Epithelial cell of esophagus (primary cell): ENCODE measurements at regions not wholly inside any gene's neighbourhood (a gene's known extent, or its start where the extent isn't known, plus 50 kb on each side); places are given as distances from the start of the nearest gene placed in this dataset.
A peak's percentile ranks its signal among the peaks of the same experiment; 100 is the strongest.

Experiments used
- DNase-seq: peaks from one replicate; pipeline ENCODE4 v3.0.0; 2010; ENCODE audit warnings: low read depth
- H3K4me3 ChIP-seq: 2 replicates; pipeline ENCODE4 v1.5.1; 2011; ENCODE audit warnings: mild to moderate bottlenecking, low read length, control low read depth
- TF ChIP-seq, protein P1 (sequence below): IDR thresholded peaks from 2 replicates; pipeline ENCODE4 v1.5.1; 2011; ENCODE audit warnings: low read depth, mild to moderate bottlenecking, low read length, control low read depth, inconsistent platforms; ENCODE audit not compliant: insufficient read depth; ENCODE audit errors: missing control alignments

DNA sequence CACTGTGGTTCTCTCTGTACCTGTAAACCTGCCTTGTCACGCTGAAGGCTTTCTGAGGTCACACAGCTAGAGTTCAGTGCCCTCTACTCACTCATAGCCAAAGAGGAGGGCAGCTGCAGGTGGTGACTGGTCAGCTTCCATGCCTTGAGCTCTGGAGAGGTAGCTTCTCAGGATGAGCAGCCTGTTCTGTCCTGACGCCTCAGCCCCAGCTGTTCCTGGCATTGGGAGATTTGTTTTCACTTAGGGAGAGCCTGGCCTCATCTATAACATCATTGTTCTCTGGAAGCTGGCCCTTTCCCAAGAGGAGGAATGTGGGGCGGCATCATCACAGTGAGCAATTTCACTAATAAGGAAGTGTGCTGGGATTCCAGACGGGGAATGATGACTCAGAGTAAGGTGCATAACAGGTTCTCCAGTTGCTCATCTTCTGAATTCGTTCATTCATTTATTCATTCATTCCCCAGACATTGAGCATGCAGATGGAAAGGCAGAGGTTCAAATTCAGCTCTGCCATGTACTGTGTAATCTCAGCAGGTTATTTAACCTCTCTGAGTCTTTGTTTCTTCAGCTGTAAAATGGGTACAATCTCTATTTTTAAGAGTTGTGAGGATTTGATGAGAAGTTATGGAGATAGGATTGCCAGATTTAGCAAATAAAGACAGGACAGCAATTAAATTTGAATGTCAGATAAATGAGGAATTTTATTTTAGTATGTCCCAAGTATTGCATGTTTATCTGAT lies 255.8 kb upstream of the CRY1 start:
- no peak overlapping the region for H3K4me3 ChIP-seq
- DNase-seq: peak; percentile 99
- TF ChIP-seq, protein P1, sequence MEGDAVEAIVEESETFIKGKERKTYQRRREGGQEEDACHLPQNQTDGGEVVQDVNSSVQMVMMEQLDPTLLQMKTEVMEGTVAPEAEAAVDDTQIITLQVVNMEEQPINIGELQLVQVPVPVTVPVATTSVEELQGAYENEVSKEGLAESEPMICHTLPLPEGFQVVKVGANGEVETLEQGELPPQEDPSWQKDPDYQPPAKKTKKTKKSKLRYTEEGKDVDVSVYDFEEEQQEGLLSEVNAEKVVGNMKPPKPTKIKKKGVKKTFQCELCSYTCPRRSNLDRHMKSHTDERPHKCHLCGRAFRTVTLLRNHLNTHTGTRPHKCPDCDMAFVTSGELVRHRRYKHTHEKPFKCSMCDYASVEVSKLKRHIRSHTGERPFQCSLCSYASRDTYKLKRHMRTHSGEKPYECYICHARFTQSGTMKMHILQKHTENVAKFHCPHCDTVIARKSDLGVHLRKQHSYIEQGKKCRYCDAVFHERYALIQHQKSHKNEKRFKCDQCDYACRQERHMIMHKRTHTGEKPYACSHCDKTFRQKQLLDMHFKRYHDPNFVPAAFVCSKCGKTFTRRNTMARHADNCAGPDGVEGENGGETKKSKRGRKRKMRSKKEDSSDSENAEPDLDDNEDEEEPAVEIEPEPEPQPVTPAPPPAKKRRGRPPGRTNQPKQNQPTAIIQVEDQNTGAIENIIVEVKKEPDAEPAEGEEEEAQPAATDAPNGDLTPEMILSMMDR: no peak

DNA sequence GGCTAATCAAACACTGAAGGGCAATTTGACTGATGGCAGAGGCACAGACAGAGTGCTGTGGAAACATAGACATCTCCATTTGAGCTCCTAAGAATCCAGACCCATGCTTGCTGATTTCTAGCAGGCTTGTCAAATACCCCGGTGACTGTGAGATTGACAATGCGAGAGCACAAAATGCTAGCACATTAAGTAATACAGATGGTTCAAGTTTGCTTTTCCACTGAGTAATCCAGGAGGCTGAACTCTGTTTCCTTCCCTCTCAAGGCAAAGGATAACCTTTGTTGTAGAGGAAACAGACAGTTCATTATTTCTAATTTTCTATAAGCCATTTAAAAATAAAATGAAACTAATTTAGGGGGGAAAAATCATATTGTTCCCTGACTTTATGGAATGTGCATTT lies 256.5 kb upstream of the CRY1 start:
- TF ChIP-seq, protein P1: no peak
- no peak for DNase-seq
- no peak overlapping the region for H3K4me3 ChIP-seq

DNA sequence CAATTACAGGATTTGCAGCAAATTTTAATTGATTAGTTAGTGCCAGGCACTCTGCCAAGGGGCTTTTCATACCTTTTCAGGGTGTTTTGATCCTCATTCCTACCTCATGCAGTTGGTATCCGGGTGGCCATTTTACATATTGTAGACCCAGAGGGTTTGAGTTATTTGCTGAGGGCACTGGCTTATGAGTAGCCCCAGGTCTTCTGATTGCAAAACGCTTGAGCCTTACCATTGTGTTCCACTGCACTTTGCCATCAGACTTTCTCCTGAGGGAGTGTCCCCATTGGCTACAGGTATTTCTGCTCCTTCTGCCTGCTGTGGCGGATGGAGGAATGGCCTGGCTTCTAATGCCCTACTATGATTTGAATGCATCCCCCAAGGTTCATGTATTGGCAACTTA lies 257.8 kb upstream of the CRY1 start:
- TF ChIP-seq, protein P1: no peak
- no peak for DNase-seq
- H3K4me3 ChIP-seq: no peak overlapping the region

DNA sequence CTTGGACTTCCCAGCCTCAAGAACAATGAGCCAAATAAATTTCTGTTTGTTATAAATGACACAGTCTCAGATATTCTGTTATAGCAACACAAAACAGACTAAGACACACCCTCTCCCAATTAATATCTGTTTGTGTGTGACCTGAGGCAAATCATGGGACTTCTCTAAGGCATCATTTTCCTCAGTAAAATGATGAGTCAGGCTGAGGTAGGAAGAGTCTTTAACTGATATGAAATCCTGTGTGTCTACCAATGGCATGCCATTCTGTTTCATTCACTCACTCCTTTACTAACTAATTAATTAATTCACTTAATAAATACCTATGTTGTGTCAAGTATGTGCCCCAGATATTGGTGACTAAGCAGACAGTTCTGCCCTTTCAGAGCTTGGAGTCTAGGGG lies 258.4 kb upstream of the CRY1 start:
- H3K4me3 ChIP-seq: no peak overlapping the region
- peak; percentile 60 for DNase-seq
- TF ChIP-seq, protein P1: no peak

DNA sequence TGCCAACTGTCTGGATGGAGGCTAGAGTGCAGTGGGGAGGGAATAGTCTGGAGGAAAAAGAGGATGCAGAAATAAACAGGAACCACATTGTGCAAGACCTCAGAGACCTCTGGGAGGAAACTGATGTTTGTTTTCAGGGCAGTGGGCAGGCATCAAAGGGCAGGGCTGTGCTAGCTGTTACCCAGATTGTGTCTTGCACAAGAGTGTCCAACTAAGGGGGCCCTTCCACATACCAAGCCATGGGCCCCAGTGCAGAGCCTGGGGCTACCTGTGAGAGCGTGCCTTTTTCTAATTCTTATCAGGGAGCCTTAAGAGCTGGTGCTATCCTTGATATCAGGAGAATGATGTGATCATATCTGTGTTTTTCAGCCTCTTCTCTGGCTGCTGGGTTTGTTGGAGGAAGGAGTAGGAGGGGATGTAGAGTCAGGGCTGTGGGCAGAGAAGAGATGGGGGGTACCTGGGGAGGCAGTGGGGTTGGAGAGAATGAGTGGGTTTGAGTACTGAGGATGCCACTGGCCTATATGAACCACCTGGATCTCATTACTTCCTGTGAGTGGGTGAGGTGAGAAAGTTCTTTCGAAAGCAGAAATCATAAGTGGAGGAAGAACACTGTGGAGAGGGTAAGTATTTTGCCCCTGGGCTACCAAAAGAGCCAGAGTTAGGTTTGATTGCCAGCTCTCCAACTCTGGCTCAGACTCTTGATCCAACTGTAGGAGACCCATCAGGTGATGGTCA lies 259.2 kb upstream of the CRY1 start:
- no peak overlapping the region for H3K4me3 ChIP-seq
- TF ChIP-seq, protein P1: no peak
- no peak for DNase-seq

DNA sequence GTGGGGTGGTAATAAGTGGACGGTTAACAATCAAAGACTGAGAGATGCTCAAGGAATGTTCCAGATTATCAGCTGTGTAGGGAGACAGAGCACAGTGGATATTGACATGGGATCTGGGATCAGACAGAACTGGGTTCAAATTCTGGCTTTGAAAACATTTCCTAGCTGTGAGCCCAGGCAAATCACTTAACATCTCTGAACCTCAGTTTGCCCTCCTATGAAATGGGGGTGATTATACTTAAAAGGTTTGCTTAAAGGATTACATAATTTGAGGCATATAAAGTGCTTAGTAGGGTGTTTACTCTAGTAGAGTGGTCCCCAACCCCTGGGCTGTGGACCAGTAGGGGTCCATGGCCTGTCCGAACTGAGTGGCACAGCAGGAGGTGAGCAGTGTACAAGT lies 260.0 kb upstream of the CRY1 start:
- H3K4me3 ChIP-seq: no peak overlapping the region
- TF ChIP-seq, protein P1: no peak
- DNase-seq: no peak
